Heart left ventricle (tissue), 13 donors: ENCODE measurements at regions not wholly inside any gene's neighbourhood (a gene's known extent, or its start where the extent isn't known, plus 50 kb on each side); places are given as distances from the start of the nearest gene placed in this dataset.

Source experiments
- CTCF ChIP-seq, 12 donors: fragments of 200-600 bp; sonication (generic) in 4 of 12; IDR thresholded peaks; one replicate each; pipeline versions ENCODE4 v1.5.0 to v1.8.0; 2018 to 2022; ENCODE audit warnings: antibody characterized with exemption in 12 of 12, mild to moderate bottlenecking in 5 of 12
- POLR2A ChIP-seq, 2 donors: fragments of 450-650 bp; IDR thresholded peaks; one replicate each; pipeline ENCODE4 v1.6.1; 2017; ENCODE audit warnings: antibody characterized with exemption in 2 of 2, mild to moderate bottlenecking in 2 of 2, moderate library complexity in 2 of 2
- donor health status: ischemic (EF 13 %, LVEDD 7.1; RV severe dilation, severe dysfunction).
- donor health status: DM: no; HTN: yes; CAD: no.
- donor health status: DM: no; HTN: no; CAD: no.
- donor health status: ischemic (EF 25% LVEDD 6.9; RV normal size, moderate dysfunction).
- donor health status: ischemic (EF 25% LVEDD 5.7; RV mildly dilated, moderate dysfunction).
- donor health status: ischemic (EF 35%, LVEDD 5.7; RV mildly dilated, moderate dysfunction).
- donor health status: nonischemic (EF 11% LVEDD 7.7; RV severe dilation, severe dysfunction).
- donor health status: DM: yes; HTN: yes; CAD: no.
- donor health status: PGD.
- donor health status: ischemic (EF 29% LVEDD 5.4; RV normal size, mild dysfunction).
- donor health status: nonischemic (EF 23%, LVEDD 6.1; RV moderate dilation, normal function).

- TF ChIP-seq CTCF (IDR thresholded peaks at IDR 0.05) (no peak), POLR2A (IDR thresholded peaks at IDR 0.05) (no peak)
Measured at GRCh38 chr18:23378302-23378686, 74.8 kb upstream of the RIOK3 start.
